ENCODE measurements at regions not wholly inside any gene's neighbourhood (a gene's known extent, or its start where the extent isn't known, plus 50 kb on each side); places are given as distances from the start of the nearest gene placed in this dataset.

DNA sequence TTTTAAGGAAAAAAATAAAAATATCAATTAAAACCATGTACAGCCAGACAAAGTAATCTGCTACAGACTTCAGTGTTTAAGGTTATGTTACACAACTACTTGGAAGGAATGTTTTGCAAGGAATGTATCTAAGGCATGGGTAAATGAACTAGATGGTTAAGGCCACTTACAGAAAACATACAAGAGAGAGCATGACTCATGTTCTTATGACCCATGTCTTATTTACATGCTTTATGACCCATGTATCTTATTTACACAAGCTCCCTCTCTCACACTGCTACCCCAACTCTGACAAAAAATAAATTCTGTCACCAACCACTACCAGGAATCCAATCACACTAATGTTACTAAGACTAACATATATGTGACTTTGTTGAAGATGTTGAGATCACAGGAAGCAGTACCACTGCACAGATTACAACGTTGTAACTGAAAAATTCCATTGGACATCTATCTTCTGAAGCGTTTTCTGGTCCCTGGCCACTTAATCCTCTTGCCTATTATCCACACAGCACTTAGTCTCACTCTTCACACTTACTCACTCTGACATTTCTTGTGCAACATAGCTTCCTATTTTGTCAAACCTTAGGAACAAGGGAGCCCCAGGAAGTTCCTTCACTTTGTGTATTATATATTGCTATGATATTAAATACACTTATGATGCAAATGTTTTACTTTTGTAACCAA lies 1630.1 kb upstream of the C9orf72 start:
- TF ChIP-seq, protein P1, sequence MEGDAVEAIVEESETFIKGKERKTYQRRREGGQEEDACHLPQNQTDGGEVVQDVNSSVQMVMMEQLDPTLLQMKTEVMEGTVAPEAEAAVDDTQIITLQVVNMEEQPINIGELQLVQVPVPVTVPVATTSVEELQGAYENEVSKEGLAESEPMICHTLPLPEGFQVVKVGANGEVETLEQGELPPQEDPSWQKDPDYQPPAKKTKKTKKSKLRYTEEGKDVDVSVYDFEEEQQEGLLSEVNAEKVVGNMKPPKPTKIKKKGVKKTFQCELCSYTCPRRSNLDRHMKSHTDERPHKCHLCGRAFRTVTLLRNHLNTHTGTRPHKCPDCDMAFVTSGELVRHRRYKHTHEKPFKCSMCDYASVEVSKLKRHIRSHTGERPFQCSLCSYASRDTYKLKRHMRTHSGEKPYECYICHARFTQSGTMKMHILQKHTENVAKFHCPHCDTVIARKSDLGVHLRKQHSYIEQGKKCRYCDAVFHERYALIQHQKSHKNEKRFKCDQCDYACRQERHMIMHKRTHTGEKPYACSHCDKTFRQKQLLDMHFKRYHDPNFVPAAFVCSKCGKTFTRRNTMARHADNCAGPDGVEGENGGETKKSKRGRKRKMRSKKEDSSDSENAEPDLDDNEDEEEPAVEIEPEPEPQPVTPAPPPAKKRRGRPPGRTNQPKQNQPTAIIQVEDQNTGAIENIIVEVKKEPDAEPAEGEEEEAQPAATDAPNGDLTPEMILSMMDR (IDR thresholded peaks at IDR 0.05): no peak
- no peak for TF ChIP-seq POLR2A (IDR thresholded peaks at IDR 0.05)

All from testis (tissue), 2 donors.